ENCODE measurements at regions not wholly inside any gene's neighbourhood (a gene's known extent, or its start where the extent isn't known, plus 50 kb on each side); places are given as distances from the start of the nearest gene placed in this dataset.
"Not testable (repeated sequence)": the region's sequence is repeated elsewhere in the genome, so short reads cannot be mapped to it uniquely, and the experiment has no call there.

DNA sequence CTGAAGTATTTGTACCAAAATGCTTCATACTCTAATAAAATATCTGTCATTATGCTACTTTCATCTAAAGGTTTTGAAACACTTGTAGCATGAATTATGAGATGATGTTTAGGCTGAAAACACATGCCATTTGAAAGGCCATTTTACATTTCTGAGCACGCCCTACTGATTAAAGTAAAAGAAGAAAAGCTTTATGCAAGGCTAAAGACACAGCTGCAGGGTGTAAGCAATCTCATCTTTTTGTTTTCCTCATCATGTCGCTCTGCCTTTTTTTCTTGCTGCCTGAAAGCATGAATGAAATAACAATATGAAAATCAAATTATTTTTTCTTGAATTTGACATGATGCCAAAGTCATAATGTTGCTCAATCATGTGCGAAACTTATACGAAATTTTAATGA is 148.6 kb upstream of the ARG1 start:
- DNase-seq (ENCODE audit: extremely low read depth, low read depth) = no peak

DNA sequence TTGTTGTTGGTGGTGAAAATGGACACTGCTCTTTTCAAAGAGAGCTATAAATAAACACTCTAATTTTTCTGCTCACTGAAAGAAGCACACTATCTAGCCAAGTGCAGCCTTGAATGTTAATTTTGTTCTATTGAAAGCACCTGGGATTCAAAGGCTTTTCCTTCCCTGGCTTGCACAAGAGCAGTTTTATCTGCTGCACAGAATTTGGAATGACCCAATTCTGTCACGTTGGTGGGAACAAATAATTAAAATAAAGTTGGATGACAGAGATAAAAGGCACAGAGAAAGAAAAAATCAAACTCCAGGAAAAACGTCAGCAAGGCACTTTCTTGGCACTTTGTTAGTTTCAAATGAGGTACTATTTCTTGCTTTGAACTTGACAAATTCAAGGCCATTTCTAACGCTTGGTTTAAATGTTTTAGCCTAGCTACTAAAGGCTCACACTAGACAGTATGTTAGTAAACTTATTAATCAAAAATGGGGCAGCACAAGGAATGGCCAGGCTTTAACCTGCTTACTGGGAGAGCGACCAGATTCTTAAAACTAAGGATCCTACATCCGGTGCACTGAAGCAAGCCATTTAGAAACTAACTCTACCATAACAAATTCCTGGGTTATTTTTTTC is 145.5 kb upstream of the ARG1 start:
- no peak for DNase-seq (ENCODE audit: extremely low read depth, low read depth)

DNA sequence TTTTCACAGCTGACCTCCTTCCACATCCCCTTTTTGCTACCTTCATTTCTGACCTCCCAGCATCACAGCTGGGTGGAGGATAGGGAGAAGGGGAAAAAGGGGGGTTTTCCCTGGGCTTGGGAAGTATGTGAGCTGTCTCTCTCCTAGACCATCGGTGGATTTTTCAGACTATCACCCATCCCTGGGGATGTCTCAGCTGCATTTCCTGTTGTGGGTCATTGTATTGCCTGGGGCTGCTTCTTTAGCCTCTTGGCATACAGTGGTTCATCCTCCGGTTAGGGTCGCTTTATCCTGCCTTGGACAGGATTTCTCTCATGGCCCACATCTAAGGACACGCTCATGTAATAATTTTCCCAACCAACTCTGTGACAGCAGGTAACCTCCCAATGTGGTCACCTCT is 142.5 kb upstream of the ARG1 start:
- no peak for DNase-seq (ENCODE audit: extremely low read depth, low read depth)

DNA sequence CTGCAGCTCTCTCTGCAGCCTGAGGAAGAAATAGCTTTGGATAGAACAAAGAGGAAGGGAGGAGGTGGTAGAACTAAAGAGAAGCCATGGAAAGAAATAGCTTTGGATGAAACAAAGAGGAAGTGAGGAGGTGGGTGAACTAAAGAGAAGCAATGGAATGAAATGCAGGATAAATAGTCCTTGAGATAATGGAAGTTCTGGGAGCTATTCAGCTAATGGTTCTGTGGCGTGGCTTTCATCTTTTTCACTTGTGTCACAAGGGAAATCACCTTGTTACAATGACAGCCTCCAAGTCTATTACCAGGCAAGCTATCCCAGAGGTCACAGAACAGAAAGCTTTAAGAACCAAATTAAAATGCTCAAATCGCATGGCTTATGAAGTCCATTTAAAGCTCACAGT is 141.3 kb upstream of the ARG1 start:
- DNase-seq (ENCODE audit: extremely low read depth, low read depth) = no peak

GRCh38 chr6:131433927-131434326 is 139.1 kb upstream of the ARG1 start:
- no peak for DNase-seq (ENCODE audit: extremely low read depth, low read depth)

- DNase-seq (ENCODE audit: extremely low read depth, low read depth) = no peak
Measured at GRCh38 chr6:131436358-131436757, 136.7 kb upstream of the ARG1 start.

- no peak for DNase-seq (ENCODE audit: extremely low read depth, low read depth)
Measured at GRCh38 chr6:131443014-131443413, 130.0 kb upstream of the ARG1 start.

DNA sequence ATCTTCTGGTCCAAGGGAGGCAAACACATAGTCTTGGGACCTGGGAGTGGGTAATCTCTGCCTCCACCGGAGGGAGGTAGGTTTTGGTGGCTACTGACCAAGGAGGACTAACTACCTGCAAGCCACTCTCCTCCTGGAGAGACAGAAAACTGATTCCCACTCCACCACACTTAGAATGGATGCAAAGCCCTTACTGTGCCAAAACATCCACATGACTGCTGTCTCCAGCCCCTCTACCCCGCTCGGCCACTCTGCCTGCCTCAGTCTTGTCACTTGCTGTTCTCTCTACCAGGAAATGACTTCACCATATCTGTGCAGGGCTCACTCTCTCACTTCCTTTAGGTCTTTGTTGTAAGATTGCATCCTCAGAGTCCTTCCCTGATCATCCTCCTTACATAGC is 129.5 kb upstream of the ARG1 start:
- no peak for DNase-seq (ENCODE audit: extremely low read depth, low read depth)

DNA sequence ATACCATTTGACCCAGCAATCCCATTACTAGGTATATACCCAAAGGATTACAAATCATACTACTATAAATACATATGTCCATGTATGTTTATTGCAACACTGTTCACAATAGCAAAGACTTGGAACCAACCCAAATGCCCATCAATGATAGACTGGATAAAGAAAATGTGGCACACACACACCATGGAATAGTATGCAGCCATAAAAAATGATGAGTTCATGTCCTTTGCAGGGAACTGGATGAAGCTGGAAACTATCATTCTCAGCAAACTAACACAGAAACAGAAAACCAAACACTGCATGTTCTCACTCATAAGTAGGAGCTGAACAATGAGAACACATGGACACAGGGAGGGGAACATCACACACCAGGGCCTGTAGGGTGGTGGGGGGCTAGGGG is 127.7 kb upstream of the ARG1 start:
- not testable (repeated sequence) for DNase-seq (ENCODE audit: extremely low read depth, low read depth)

DNA sequence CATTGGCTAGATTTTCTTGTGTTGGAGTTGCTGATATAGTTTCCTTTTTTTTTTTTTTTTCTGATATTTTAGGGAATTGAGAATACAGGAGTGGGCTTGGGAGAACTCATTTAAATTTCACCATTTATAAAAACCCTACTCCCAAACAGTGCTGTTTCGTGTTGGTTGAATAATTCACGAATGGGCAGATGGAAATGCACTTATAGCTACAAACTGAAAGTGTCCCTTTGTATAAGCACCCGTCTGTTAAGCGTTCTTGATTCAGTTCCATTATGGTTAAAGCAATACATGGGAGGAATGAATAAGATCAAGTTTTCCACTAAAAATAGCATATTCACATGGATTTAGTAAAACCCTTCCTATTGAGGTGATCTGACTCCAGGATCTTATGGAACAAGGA is 122.2 kb upstream of the ARG1 start:
- no peak for DNase-seq (ENCODE audit: extremely low read depth, low read depth)

DNA sequence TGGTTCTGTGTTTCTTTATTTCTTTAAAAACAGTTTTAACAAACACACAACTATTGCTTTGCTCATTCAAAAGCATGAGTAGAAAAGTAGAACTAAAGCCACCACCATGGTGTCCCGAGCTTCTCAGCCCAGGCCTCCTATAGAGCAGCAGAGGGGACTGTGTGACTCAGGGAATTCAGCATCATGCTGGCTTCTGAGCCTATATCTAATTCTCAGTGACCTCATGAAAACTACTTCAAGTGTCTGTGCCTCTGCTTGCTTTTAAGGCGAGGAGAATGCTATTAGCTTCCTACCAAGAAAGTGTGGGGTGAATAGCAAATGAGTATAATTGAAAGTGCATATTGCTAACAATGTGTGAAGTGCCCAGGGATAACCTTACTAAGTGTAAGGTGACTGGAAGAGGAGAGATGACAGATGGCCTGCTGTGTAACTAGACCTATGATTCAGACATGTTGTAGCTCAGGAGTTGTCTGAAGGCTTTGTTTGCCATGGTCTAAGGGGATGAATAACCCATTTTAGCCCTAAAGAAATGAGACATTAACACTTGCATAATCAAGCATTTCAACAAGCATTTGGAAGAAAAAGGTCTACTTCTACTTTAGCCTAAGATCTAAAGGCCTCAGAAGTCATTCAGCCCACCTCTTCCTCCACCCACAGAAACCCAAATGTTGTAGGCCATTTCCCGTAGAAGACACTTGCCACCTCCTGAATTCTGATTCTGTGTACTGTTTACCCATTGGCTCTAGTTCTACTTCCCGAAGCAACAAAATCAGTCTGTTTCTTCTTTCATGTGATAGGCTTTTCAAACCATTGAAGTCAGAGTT is 121.5 kb upstream of the ARG1 start:
- no peak for DNase-seq (ENCODE audit: extremely low read depth, low read depth)

- DNase-seq (ENCODE audit: extremely low read depth, low read depth) = no peak
Measured at GRCh38 chr6:131453803-131454202, 119.2 kb upstream of the ARG1 start.

- DNase-seq (ENCODE audit: extremely low read depth, low read depth) = no peak
Measured at GRCh38 chr6:131456565-131456964, 116.5 kb upstream of the ARG1 start.

DNA sequence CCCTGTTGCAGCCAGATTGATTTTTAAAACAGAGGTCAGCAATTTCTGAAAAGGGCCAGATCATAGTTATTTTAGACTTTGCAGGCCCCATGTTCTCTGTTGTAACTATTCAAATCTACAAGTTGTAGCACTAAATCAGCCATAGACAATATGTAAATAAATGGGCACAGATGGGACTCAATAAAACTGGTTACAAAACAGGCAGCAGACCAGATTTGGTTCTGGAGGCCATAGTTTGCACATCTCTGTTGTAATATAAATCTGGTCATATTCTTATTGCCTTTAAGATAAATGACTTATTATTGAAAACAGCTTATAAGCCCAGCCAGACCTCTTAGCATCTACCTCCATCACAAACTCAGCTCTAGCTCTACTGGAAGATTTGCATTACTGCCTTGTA is 114.0 kb upstream of the ARG1 start:
- no peak for DNase-seq (ENCODE audit: extremely low read depth, low read depth)

DNA sequence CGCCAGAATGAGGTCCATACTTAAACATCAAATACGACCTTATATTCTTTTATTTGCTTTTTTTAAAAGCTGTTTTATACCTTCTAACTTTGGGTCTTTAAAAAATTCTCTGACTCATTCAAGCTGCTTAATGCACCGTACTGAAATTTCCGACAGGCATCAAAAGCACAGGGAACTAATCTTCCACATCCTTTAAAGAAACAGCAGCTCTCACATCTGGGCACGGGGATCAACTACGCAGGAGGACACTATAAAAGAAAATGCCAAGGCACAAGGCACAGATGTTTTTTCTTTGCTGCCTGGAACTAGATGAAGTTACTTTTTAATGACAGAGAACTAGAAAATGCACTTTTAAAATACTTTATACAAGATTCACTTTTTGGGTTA is 112.4 kb upstream of the ARG1 start:
- DNase-seq (ENCODE audit: extremely low read depth, low read depth) = no peak

DNA sequence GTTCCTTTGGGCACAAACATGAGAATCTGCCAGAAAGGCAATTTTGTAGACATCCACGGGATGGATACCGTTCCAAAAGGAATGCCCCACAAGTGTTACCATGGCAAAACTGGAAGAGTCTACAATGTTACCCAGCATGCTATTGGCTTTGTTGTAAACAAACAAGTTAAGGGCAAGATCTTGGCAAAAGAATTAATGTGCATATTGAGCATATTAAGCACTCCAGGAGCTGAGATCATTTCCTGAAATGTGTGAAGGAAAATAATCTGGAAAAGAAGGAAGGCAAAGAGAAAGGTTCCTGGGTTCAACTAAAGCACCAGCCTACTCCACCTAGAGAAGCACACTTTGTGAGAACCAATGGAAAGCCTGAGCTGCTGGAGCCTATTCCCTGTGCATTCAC is 103.9 kb upstream of the ARG1 start:
- DNase-seq (ENCODE audit: extremely low read depth, low read depth) = no peak

GRCh38 chr6:131470534-131470933 is 102.5 kb upstream of the ARG1 start:
- DNase-seq (ENCODE audit: extremely low read depth, low read depth) = no peak

- DNase-seq (ENCODE audit: extremely low read depth, low read depth) = no peak
Measured at GRCh38 chr6:131471331-131471730, 101.7 kb upstream of the ARG1 start.

- not testable (repeated sequence) for DNase-seq (ENCODE audit: extremely low read depth, low read depth)
Measured at GRCh38 chr6:131473303-131473702, 99.7 kb upstream of the ARG1 start.

DNA sequence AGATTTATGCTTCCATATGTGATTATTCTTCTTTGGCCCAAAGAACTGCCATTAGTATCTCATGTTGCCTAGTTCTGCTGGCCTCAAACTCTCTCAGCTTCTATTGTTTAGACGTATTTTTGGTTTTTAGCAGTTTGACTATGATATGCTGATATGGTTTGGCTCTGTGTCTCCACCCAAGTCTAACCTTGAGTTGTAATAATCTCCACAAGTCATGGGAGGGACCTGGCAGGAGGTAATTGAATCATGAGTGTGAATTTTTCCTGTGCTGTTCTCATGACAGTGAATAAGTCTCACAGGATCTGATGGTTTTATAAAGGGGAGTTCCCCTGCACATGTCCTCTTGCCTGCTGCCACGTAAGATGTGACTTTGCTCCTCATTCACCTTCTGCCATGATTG is 96.7 kb upstream of the ARG1 start:
- no peak for DNase-seq (ENCODE audit: extremely low read depth, low read depth)

- not testable (repeated sequence) for DNase-seq (ENCODE audit: extremely low read depth, low read depth)
Measured at GRCh38 chr6:131478740-131479211, 94.2 kb upstream of the ARG1 start.

GRCh38 chr6:131486608-131487007 is 86.4 kb upstream of the ARG1 start:
- DNase-seq (ENCODE audit: extremely low read depth, low read depth) = no peak
